Erythroblast (primary cell): ENCODE measurements at regions not wholly inside any gene's neighbourhood (a gene's known extent, or its start where the extent isn't known, plus 50 kb on each side); places are given as distances from the start of the nearest gene placed in this dataset.

Source experiments
- GATA1 ChIP-seq: IDR thresholded peaks from 2 replicates; pipeline ENCODE4 v1.6.1; 2011; ENCODE audit warnings: low read depth, mild to moderate bottlenecking, control low read depth, low read length, moderate library complexity
- POLR2A ChIP-seq: IDR thresholded peaks from 2 replicates; pipeline ENCODE4 v1.6.1; 2011; ENCODE audit warnings: mild to moderate bottlenecking, low read length

DNA sequence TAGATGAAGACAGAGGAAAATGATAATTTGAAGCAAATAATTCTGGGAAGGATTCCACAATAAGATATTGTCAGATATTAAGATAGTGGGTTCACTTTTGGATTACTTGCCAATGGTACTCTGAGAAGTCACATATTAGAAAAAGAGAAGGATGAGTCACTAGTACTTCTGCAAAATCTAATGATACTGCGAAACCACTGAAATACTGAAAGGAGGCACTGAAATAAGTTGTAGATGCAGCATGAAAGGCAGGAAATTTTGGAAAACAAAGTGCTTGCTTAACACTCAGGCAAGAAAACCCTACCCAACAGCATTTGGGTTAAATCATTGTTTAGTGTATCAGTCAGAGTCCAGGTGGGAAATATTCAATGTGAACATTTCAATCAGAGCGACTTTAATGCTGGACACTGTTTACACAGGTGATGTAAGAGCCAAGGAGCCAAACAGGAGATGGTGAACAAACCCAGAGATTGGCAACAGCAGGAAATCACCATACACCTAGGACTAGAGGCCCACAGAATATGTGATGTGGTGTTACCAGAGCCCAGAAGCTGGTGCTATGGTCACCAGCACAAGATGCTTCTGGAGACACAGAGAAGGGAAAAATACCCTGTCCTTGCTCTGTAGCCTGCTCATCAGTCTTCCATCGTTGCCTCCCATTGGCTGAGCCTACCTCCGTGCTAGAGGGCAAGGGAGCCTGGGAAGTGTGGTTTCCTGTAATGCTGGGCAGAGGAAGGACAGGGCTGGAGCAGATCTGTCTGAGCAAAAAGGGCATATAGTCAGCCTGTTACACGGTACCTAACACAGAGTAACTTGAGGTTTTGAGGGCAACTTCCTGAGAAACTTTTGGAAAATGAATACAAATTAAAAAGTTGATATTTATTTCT, 204.7 kb upstream of the ITGA4 start:
- TF ChIP-seq POLR2A = no peak
- TF ChIP-seq GATA1 = no peak
